ENCODE measurements at regions not wholly inside any gene's neighbourhood (a gene's known extent, or its start where the extent isn't known, plus 50 kb on each side); places are given as distances from the start of the nearest gene placed in this dataset.
"Not testable (repeated sequence)": the region's sequence is repeated elsewhere in the genome, so short reads cannot be mapped to it uniquely, and the experiment has no call there.

DNA sequence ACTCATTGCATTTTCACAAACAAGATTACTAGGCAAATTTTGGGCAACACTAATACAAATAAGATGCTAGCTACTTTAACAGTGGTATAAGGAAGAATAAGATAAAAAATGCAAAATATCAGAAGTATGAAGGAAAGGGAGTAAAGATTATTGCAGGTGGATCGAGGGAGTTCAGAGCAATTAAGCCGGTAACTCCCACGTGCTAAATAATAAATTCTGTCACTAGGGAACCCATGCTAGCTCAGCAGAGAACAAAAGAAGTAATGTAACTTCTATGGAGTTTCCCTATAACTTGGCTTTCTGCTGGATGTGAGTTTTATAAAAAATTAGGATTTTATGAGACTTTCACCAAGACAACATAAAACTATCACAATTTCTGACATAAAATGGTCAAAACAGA lies 470.5 kb upstream of the RGS18 start:
- no peak for DNase-seq

DNA sequence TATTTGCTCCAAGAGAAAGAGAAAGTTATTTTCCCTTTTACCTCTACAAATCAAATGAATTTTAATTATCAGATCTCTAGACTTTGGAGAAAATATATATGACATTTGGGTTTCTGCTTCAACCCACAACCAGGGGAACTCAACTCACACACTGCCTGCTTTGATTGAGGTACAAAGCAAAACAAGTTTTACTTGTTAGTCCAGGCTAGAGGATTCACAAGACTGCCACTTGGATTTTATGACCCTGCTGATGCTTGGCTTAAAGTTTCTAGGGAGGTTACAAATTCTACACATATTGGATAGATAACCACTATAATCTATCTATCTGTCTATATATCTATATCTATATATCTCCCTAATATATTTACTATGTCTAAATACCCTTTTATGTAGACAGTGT lies 467.3 kb upstream of the RGS18 start:
- DNase-seq: no peak

DNA sequence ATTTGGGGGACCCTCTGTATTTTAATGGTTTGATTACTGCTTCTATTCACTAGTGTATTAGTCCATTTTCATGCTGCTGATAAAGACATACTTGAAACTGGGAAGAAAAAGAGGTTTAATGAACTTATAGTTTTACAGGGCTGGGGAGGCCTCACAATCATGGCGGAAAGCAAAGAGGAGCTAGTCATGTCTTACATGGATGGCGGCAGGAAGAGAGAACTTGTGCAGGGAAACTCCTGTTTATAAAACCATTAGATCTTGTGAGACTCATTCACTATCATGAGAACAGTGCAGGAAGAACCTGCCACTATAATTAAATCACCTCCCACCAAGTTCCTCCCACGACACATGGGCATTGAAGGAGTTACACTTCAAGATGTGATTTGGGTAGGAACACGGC lies 464.5 kb upstream of the RGS18 start:
- no peak for DNase-seq

DNA sequence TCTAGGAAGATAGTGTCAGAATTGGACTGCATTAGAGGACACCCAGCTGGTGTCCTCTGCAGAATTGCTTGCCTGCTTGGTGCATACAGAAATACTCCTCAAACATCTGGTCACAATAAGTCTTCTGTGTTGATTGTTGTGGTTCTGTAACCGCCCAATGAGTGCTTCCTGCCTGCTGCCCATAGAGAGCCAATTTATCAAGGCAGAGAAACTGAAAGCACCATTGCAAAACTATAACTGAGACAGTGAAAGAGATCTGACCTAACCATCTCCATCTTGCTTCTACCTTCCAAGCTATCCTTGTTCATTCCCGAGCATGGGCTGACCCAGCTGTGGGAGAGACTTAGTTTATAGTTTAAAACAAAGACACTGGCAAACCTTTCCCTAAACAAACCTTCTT lies 462.4 kb upstream of the RGS18 start:
- no peak for DNase-seq

DNA sequence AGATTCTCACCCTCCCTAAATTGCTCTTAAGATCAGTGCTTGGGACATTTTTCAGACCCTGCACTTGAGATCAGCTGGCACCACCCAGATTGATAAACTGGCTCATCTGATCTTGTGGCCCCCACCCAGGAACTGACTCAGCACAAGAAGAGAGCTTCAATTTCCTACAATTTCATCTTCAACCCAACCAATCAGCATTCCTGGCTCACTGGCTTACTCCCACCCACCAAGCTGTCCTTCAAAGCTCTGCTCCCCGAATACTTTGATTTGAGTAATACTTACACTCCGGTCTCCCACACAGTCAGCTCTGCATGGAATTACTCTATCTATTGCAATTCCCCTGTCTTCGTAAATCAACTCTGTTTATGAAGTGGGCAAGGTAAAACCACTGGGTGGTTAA lies 461.9 kb upstream of the RGS18 start:
- DNase-seq: no peak

DNA sequence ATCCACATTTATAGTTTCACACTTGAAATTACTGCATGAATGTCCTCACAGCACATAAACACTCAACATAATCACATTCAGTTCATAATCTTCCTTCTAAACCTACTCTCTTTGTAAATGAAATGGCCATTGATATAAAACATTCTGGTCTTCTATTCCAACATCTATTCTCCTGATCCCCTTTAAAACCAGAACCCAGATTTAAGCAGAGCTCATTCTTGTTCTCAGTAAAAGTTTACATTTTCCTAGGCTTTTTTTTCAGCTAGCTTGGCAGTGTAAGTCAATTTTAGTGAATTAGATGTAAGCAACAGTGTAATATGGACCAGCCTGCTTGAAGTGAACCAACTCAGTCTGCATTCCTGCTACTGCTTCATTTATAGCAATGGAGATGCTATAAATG lies 460.7 kb upstream of the RGS18 start:
- no peak for DNase-seq

DNA sequence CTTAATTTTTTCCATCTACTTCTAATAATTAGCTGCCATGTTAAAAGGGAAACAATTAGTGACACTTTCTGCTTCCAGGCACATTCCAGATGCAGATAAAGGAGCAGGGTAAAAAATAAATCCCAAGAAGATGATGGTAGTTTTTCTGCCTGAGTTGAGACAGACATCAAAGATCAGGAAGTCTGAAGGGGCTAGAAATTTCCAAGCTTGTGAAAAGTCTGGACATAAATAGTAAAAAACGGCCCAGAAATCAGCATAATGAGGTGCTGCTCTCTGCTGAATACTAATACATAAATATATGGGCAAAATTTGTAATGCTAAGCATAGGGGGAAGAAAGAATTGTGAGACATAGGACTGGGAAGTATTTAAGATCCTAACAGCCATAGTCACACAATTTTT lies 460.0 kb upstream of the RGS18 start:
- DNase-seq: no peak

DNA sequence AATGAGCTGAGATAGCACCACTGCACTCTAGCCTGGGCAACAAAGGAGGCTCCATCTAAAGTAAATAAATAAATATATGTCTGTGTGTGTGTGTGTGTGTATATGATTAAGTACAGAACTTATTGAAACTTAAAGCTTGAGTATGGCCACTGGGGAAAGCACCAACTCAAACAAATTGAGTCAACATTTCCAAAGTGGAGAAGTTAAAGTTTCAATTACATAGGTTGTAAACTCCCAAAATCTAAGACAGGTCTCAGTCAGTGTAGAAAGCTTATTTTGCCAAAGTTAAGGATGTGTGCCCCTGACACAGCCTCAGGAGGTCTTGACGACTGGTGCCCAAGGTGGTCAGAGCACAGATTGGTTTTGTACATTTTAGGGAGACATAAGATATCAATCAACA lies 458.9 kb upstream of the RGS18 start:
- DNase-seq: no peak

DNA sequence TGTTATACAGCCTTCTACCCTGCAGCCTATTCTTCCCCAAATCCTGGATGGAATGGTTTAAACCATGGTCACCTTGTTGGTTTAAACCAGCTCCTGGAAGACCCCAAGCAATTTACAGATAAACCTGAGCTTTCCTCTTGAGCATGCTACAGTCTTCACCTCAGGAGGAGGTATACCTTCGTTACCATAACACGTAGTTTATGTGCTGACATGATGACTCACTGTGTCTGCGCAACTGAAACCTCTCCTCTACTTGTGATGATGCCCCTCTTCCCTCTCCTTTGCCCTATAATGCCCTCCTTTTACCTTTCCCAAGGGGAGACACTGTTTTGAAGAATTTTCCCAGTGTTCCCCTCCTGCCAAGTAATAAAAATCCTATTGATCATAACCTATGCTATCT lies 457.3 kb upstream of the RGS18 start:
- DNase-seq: no peak

DNA sequence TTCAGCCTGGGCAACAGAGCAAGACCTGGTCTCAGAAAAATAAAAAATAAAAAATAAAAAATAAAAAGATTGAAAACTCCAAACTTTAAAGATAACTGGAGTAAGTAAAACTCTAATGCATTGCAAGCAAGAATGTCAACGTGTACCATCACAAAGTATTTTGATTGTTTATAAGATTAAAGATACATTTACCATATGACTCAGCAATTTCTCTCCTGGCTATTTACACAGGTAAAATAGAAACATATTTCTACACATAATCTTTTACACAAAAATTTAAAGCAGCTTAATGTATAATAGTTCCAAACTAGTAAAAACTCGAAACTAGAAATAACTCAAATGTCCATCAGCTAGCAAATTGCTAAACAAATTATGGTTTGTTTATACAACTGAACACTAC lies 456.1 kb upstream of the RGS18 start:
- DNase-seq: no peak

DNA sequence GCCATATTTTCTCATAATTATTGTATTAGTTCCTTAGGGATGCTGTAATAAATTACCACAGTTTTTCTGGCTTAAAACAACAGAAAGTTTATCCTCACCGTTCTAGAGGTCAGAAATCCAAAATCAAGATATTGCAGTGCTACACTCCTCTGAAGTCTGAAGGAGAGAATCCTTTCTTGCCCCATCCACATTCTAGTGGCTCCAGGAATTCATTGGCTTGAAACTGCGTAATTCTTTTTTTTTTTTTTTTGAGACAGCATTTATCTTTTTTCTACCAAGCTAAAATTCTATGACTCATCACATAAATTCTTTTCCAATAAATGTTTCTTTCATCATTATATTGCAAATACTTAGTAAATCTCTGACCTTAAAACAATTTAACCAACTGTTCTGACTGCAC lies 451.0 kb upstream of the RGS18 start:
- DNase-seq: no peak

DNA sequence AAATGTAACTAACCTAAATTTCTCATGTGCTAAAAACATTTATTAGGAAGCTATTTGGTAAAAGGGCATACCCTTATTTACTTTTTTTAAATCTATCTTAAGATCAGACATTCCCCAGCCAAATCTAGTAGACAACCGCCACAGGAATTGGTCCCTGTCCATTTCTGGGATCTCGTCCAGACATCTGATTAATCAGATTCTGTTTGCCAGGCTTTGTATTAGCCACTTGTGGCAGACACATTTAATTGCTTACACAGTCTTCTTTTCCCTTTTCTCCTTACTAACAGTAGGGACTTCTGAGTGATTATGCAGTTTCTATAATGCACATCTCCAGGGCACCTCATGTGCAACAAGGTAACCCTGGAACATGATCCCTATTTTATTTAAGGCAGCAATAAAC lies 449.0 kb upstream of the RGS18 start:
- no peak for DNase-seq

DNA sequence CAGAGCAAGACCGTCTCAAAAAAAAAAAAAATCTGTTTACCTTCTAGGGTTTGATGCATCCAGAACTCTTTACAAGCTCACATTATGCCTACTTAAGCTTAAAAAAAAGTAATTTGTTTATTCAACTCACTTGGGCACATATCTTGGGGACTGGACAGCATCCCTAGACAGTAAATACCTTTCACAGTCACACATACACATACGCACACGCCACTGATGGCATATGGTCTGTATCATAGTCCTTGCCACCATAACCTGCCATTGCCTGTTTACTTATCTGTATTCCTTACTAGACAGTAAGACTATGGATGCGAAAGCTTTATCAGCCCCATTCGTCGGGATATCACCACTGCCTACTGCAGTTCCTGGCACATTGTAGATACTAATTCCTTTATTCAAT lies 446.3 kb upstream of the RGS18 start:
- DNase-seq: no peak

DNA sequence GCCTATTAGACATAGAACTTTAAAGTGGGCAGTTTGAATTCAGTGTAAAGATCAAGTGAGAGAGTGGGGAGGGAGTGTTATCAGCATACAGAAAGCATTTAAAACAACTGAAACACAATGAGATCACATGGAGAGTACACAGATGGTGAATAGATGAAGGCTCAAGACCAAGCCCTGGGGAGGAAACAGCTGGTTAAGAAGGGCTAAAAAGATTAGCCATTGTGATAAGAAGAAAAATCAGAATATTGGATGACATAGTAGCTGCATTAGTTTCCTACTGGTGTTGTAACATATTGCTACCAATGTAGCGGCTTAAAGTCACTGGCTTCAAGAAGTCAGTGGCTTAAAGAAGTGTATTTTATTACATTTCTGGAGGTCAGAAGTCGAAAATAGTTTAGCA lies 443.4 kb upstream of the RGS18 start:
- DNase-seq: no peak

DNA sequence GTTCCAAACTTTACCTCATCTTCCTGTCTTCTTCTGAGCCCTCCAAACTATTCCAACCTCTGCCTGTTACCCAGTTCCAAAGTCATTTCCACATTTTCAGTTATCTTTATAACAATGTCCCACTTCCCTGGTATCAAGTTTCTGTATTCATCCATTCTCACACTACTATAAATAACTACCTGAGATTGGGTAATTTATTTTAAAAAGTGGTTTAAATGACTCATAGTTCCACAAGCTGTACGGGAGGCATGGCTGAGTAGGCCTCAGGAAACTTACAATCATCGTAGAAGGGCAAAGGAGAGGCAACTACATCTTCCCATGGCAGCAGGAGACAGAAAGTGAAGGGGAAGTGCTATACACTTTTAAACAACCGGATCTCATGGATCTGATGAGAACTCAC lies 428.5 kb upstream of the RGS18 start:
- DNase-seq: no peak

DNA sequence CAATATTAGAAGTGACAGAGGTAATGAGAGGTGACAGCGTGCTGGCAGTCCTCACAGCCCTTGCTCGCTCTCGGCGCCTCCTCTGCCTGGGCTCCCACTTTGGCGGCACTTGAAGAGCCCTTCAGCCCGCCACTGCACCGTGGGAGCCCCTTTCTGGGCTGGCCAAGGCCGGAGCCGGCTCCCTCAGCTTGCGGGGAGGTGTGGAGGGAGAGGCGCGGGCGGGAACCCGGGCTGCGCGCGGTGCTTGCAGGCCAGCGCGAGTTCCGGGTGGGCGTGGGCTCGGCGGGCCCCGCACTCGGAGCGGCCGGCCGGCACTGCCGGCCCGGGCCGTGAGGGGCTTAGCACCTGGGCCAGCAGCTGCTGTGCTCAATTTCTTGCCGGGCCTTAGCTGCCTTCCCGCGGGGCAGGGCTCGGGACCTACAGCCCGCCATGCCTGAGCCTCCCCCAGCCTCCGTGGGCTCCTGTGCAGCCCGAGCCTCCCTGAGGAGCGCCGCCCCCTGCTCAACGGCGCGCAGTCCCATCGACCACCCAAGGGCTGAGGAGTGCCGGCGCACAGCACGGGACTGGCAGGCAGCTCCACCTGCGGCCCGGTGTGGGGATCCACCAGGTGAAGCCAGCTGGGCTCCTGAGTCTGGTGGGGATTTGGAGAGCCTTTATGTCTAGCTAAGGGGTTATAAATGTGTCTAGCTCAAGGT lies 426.5 kb upstream of the RGS18 start:
- DNase-seq: not testable (repeated sequence)

DNA sequence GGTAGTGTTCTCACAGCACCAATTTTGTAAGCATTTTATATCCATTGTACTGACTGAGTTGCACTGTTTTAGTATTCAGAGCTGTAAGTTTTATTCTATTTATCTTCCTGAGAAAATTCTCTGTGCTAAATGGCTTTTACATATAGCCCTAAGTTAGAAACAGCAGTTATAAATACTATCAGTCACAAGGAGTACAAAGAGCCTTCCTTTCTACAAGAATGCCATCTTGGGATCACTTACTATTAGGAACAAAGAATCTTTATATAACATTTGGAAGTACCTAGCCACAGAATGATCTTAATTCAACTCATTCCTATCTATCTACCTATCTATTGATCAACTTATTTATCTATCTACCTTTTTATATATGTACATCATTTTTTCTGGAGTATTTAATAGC lies 423.9 kb upstream of the RGS18 start:
- no peak for DNase-seq

DNA sequence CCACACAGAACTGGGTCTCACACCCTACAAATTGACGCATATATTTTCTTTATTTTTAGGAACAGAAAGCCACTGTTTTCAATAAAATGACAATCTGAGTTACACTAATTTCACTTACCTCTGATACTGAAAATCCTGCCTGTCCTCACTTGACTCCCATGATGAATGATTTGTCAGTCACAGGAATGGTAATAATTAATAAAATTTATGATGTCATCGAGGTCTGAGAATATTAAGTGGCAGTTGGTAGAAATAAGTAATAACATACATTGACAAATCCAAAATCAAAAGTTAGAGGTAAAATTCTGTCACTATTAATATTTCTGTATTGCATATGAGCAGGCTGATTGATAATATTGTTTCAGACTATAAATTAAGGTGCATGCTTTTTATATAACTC lies 418.7 kb upstream of the RGS18 start:
- no peak for DNase-seq

DNA sequence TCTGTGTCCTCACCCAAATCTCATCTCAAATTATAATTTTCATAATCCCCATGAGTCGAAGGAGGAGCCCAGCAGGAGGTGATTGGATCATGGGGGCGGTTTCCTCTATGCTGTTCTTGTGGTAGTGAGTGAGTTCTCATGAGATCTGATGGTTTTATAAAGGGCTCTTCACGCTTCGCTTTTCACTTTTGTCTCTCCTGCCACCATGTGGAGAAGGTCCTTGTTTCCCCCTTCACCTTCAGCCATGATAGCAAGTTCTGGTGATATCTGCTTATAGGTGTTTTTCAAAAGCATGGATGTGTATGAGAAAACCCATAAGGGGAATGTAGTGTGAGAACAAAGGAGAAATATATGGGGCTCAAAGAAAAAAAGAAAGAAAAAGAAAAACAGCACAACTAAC lies 405.9 kb upstream of the RGS18 start:
- no peak for DNase-seq

DNA sequence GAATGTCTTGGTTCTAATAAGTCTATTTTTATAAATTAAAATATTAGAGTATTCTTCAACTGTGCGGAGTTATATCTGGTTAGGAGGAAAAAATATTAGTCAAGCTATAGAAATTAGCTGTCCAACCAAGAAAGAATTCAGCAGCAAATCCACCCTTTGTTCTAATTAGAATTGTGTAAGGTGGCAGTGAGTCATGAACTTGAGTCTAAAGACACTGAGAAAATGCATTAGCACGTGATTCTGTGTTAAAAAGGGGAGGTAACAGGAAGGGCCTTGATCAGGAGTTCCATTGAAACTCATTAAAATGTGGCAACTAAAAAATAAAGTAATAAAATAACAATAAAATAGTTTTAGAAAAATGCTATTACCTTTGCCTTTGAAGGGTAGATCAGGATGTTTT lies 398.2 kb upstream of the RGS18 start:
- no peak for DNase-seq

DNA sequence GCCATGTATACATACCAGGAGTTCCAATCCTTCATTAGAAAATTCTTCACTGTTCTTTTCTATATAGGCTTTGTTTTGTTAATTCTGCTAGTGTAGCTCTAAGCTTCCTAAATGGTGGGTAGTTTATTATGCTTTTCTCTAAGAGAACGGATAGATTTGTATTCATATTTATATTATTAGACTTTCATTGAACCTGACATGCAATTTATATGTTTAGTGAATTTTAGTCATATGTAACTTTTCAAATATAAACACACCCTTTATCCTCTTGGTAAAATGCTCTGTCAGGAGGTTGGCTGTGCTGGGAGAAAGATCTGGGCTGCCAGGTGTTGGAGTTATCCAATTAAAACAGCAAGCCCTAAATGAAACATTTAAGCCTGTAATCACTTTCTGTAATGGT lies 369.7 kb upstream of the RGS18 start:
- no peak for DNase-seq

DNA sequence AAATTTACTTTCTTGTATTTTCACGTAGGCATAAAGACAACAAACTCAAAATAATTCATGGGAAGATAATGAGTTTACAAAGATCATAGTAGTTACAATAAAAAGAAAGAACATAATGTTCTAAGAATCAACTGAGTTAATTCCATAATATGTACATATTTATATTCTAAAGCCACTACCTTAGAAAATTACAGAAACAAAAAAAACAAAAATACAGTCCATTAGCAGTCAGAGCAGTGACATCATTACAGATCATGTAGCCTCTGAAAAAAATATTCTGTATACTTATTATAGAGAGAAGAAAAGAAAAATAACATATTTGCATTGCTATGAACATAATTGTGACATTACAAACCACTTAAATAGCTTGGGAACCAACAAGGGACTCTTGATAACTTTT lies 360.1 kb upstream of the RGS18 start:
- no peak for DNase-seq

DNA sequence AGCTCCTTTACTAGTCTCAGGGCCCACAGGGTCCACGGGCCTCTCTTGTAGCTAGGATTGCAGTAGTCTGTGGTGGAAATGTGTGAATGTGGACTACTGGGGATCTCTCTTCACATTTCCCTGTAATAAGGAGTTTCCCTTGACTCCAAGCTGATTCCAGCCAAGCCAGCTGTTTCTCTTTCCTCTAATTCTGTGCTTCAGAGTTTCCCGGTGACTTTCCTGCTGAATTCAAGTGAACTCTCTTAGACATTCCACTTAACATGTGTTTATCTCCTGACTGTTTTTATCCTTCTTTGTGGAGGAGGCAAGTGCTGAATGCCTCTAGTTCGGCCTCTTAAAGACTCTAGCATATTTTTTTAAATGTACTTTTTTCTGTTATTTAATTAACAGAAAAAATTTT lies 354.0 kb upstream of the RGS18 start:
- DNase-seq: no peak

DNA sequence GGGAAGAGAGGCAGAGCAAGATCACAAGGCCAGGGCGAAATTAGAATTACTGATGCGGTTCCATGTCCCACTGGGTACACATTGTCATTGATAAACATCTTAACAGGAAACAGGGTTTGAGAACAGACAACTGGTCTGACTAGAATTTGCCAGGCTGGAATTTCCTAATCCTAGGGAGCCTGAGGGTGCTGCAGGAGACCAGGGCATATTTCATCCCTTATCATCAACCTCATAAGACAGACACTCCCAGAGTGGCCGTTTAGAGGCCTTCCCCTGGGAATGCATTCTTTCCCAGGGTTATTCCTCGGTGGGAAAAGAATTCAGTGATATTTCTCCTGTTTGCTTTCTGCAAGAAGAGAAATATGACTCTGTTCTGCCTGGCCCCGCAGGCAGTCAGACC lies 344.7 kb upstream of the RGS18 start:
- not testable (repeated sequence) for DNase-seq

DNA sequence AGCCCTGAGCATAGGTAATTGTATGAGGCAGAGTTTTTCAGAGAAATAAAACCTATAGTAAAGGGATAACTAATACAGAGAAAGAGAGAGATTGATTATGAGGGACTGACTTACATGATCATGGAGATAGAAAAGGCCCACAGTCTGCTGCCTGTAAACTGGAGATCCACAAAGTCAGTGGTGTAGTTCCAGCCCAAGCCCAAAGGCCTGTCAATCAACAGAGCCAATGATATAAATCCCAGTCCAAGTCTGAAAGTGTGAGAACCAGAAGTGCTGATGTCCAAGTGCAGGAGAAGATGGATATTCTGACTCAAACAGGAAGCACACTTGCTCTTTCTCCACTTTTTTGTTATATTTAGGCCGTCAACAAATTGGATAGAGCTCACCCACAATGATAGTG lies 340.1 kb upstream of the RGS18 start:
- DNase-seq: no peak

DNA sequence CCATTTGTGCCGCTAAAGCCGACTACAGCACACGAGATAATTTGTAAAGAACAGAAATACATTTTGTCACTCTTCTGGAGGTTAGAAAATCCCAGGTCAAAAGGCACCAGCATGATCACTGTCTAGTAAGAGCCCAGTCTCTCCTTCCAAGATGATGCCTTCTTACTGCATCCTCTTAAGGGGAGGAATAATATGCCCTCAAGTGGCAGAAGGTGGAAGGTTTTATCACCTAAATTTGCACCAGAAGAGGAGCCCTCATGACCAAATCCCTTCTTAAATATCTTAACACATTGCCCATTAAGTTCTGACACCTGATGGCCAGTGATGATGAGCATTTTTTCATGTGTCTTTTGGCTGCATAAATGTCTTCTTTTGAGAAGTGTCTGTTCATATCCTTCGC lies 326.7 kb upstream of the RGS18 start:
- DNase-seq: no peak

All from amniotic stem cell (primary cell).